ENCODE measurements at regions not wholly inside any gene's neighbourhood (a gene's known extent, or its start where the extent isn't known, plus 50 kb on each side); places are given as distances from the start of the nearest gene placed in this dataset.

DNA sequence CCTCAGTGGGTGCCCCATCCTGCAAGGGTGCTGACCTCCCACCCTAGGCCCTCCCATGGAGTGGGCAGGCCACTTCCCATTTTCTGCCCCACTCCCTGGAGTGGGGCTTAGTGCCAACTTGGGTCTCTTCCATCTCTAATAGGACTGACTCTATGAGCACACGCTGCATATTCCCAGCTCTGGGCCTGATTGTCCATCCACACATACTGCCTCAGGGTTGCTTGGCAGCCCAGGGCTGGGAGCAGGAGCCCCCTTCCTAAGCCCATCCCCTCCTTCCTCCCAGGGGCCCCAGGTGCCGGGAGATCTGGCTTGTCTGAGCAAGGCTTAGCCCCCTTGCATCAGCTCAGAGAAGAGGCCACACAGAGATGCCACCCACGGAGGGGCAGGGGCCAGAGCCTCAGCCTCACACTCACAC is 55.1 kb downstream of the PJA1 start:
- H3K27me3 ChIP-seq (ENCODE audit: insufficient read depth, low read length): no peaks in the 10 kb centered on the region
- H3K9ac ChIP-seq (ENCODE audit: low read depth, low read length): no peak overlapping the region
- peaks cover 15% of the 10 kb centered on the region; the same call in 1 of the 2 replicates for H3K4me1 ChIP-seq (ENCODE audit: insufficient read depth, low read length)
- no peak overlapping the region for H3K27ac ChIP-seq (ENCODE audit: low read length)
- H3K9me3 ChIP-seq (ENCODE audit: insufficient read depth, low read depth, low read length): no peaks in the 10 kb centered on the region
- no peaks in the 10 kb centered on the region for H3K36me3 ChIP-seq (ENCODE audit: insufficient read depth, low read depth, low read length)
- no peak overlapping the region for H3K4me3 ChIP-seq (ENCODE audit: low read length)

DNA sequence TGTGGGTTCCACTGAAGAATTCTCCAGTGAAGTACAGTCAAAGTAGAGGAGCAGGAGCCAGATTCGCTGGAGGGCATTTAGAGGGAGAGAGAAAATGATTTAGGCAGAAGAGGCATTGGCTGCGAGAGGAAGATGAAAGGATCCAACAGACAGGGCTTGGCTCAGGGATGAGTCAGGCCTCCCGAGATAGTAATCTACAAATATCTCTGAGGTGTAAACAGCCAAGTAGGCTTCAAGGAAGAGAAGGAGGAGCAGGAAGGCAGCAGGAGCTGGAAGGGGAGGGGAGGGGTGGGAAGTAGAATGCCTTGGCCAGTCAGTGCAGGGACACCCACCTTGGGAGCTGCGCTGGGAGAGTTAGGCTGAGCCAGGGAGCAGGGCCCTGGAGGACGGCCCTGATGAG is 55.5 kb downstream of the PJA1 start:
- Histone ChIP-seq H3K4me3 (ENCODE audit: low read length) (no peak overlapping the region), H3K9me3 (ENCODE audit: insufficient read depth, low read depth, low read length) (no peaks in the 10 kb centered on the region), H3K27ac (ENCODE audit: low read length) (no peak overlapping the region), H3K9ac (ENCODE audit: low read depth, low read length) (no peak overlapping the region), H3K4me1 (ENCODE audit: insufficient read depth, low read length) (peaks cover 15% of the 10 kb centered on the region; the same call in 1 of the 2 replicates), H3K36me3 (ENCODE audit: insufficient read depth, low read depth, low read length) (no peaks in the 10 kb centered on the region), H3K27me3 (ENCODE audit: insufficient read depth, low read length) (no peaks in the 10 kb centered on the region)

DNA sequence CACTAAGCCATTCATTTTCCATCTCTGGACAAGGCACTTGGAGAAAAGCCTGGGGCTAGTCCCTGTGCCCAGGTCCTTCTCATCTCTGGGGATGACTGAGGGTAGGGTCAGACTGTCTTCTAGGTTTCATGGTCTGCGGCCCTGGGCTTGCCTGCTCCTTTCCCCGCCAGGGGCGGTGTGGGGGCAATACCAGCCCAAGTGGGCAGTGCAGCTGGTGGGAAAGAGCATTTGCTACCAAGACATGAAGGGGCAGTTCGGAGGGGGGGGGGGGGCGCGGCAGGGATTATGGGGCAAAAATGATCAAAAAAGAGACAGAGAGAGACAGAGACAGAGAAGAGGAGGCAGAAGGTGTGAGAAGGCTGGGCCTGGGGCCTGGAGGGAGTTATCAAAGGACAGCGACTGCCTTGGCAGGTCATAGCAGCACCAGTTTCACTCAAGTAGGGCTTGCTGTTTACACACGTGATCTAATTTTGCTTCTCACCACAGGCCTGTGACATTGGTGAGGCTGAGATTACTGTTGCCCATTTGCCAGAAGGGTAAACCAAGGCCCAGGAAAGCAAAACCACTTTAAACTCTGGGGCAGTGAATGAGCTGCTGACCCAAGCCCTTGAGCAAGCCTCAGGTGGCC is 56.1 kb downstream of the PJA1 start:
- no peak overlapping the region for H3K4me3 ChIP-seq (ENCODE audit: low read length)
- H3K36me3 ChIP-seq (ENCODE audit: insufficient read depth, low read depth, low read length): no peaks in the 10 kb centered on the region
- no peaks in the 10 kb centered on the region for H3K27me3 ChIP-seq (ENCODE audit: insufficient read depth, low read length)
- H3K27ac ChIP-seq (ENCODE audit: low read length): no peak overlapping the region
- H3K9me3 ChIP-seq (ENCODE audit: insufficient read depth, low read depth, low read length): no peaks in the 10 kb centered on the region
- no peak overlapping the region for H3K9ac ChIP-seq (ENCODE audit: low read depth, low read length)
- peaks cover 15% of the 10 kb centered on the region; the same call in 1 of the 2 replicates for H3K4me1 ChIP-seq (ENCODE audit: insufficient read depth, low read length)

DNA sequence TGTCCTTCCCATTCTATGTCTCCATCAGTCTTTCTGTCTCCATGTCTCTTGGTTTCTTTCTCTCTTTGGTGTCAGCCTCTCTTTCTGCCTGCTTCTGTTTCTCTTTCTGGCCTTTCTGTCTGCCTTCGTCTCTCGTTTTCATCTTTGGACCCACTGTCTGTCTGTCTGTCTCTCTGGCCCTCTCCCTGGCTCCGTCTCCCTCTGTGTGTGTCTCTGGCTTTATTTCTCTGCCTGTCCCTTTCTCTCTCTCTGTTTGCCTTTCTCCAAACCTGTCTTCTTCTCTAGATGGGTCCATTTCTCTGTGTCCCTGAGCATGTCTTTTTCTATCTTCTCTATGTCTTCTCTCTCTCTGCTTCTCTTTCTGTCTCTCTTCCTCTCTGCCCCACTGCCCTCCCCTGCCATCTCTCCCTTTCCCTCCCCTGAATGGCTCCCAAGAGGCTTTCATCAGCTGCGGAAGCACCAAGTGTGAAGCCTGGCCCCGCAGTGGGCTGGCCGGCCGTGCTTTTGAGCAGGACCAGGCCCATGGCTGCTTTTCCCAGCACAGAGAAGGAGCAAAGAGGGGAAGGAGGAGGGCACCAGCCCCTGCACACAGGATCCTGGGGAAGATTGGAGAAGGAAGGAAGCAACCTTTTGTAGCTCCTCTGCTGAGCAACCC is 57.4 kb downstream of the PJA1 start:
- H3K4me3 ChIP-seq (ENCODE audit: low read length): no peak overlapping the region
- H3K9me3 ChIP-seq (ENCODE audit: insufficient read depth, low read depth, low read length): no peaks in the 10 kb centered on the region
- H3K4me1 ChIP-seq (ENCODE audit: insufficient read depth, low read length): peaks cover 15% of the 10 kb centered on the region; the same call in 1 of the 2 replicates
- H3K27ac ChIP-seq (ENCODE audit: low read length): no peak overlapping the region
- H3K9ac ChIP-seq (ENCODE audit: low read depth, low read length): no peak overlapping the region
- H3K27me3 ChIP-seq (ENCODE audit: insufficient read depth, low read length): no peaks in the 10 kb centered on the region
- no peaks in the 10 kb centered on the region for H3K36me3 ChIP-seq (ENCODE audit: insufficient read depth, low read depth, low read length)

DNA sequence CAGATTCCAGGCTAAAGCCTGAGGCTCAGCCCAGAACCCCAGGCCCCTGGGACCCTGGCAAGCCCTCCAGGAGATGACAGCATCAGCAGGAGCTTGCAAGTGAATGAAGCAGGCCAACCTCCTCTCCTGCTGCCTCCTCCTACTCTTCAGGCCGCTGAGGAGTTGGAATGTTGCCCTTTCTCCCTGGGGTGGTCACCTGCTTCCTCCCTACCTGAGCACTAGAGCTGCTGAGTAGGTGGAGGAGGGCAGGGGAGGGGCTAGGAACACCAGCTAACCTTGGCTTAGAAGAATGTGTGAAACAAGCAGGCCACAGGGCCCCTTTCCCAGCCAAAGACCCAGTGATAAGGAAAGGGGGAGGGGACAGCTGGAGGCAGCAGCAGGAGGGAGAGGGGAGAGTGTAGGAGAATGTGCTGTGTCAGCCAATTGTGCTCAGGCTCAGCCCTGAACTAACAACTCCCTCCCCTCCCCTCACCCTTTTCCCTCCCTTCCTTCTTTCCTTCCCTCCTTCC is 58.0 kb downstream of the PJA1 start:
- Histone ChIP-seq H3K36me3 (ENCODE audit: insufficient read depth, low read depth, low read length) (no peaks in the 10 kb centered on the region), H3K27ac (ENCODE audit: low read length) (no peak overlapping the region), H3K4me3 (ENCODE audit: low read length) (no peak overlapping the region), H3K27me3 (ENCODE audit: insufficient read depth, low read length) (no peaks in the 10 kb centered on the region), H3K9ac (ENCODE audit: low read depth, low read length) (no peak overlapping the region), H3K9me3 (ENCODE audit: insufficient read depth, low read depth, low read length) (no peaks in the 10 kb centered on the region), H3K4me1 (ENCODE audit: insufficient read depth, low read length) (peaks cover 15% of the 10 kb centered on the region; the same call in 1 of the 2 replicates)

DNA sequence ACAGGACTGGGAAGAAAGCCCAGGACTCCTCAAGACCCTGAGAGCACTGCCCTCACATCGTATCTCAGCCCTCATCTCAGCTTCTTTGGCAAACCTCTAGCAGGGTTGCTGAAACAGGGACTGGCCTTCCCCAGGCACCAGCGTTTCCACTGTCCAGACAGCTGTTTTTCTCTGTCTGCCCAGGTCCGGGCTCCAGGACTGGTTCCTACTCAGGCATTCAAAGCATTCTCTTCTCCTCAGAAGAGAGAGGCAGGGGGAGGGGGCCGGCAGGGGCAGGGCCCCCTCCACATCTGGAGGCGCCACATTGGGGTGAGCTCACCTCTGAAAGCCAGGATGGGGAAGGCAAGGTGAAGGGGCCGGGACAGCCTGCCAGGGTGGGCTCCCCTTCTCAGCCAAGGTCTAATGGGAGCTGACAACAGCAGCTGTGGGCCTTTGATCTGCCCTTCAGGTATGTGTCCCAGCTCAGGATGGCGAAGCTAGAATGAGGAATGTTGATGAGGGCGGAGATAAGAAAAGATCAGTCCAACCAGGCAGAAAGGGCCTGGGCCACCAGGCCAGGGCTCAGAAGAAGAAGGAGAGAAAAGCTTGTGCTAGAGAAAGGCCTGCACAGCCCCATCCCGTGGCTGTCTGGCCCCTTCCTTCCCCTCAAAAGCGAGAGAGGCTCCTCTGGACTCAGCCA is 60.4 kb downstream of the PJA1 start:
- H3K36me3 ChIP-seq (ENCODE audit: insufficient read depth, low read depth, low read length): no peaks in the 10 kb centered on the region
- peaks cover 13% of the 10 kb centered on the region; the same call in 1 of the 2 replicates for H3K4me1 ChIP-seq (ENCODE audit: insufficient read depth, low read length)
- H3K27ac ChIP-seq (ENCODE audit: low read length): no peak overlapping the region
- no peak overlapping the region for H3K4me3 ChIP-seq (ENCODE audit: low read length)
- H3K9me3 ChIP-seq (ENCODE audit: insufficient read depth, low read depth, low read length): no peaks in the 10 kb centered on the region
- H3K9ac ChIP-seq (ENCODE audit: low read depth, low read length): no peak overlapping the region
- no peaks in the 10 kb centered on the region for H3K27me3 ChIP-seq (ENCODE audit: insufficient read depth, low read length)

DNA sequence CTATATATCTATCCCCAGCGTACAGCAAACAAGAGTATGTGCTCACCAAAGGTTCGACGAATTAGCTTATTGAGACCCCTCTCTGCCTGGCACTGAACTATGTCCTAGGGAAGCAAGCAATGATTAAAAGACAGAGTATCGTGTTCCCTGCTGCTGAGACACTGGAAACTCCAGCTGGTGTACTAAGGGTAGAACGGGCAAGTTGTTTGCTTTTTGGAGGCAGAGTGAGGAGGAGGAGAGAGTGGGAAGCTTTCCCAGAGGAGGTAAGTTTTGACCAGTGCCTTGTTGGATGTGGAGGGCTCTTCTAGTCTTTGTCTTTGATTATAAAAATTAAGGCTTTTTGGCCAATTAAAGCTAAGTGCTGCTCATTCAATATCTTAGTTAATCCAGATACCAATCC is 61.7 kb downstream of the PJA1 start:
- no peaks in the 10 kb centered on the region for H3K36me3 ChIP-seq (ENCODE audit: insufficient read depth, low read depth, low read length)
- no peak overlapping the region for H3K4me3 ChIP-seq (ENCODE audit: low read length)
- no peaks in the 10 kb centered on the region for H3K9me3 ChIP-seq (ENCODE audit: insufficient read depth, low read depth, low read length)
- H3K4me1 ChIP-seq (ENCODE audit: insufficient read depth, low read length): peaks cover 13% of the 10 kb centered on the region; the same call in 1 of the 2 replicates
- H3K27ac ChIP-seq (ENCODE audit: low read length): no peak overlapping the region
- H3K27me3 ChIP-seq (ENCODE audit: insufficient read depth, low read length): no peaks in the 10 kb centered on the region
- no peak overlapping the region for H3K9ac ChIP-seq (ENCODE audit: low read depth, low read length)

DNA sequence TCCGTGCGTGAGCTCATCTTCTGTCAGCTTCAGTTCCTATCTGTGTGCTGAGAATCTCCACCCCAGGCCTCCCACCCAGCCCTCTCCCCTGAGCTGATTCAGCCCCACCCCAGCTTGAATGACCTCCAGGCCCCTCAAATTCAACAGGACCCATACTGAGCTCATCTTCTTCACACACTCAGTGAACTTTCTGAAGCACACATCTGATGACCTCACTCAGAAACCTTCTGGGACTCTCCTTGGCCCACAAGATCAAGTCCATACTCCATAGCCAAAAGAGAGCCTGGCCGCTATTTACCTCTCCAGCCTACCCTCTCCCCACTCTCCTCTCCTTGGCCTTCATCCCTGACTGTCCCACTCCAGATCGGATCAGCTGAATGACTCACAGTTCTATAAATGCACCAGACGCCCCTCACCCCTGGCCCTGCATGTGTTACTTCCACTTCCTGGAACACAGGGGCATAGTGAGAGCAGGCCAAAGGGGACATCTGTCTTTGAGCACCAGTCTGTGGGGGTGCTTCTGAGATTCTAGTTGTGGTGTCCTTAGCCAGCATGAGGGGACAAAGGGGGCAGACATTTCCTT is 62.5 kb downstream of the PJA1 start:
- Histone ChIP-seq H3K27me3 (ENCODE audit: insufficient read depth, low read length) (no peaks in the 10 kb centered on the region), H3K4me3 (ENCODE audit: low read length) (no peak overlapping the region), H3K9me3 (ENCODE audit: insufficient read depth, low read depth, low read length) (no peaks in the 10 kb centered on the region), H3K4me1 (ENCODE audit: insufficient read depth, low read length) (peaks cover 10% of the 10 kb centered on the region; the same call in 1 of the 2 replicates), H3K36me3 (ENCODE audit: insufficient read depth, low read depth, low read length) (no peaks in the 10 kb centered on the region), H3K9ac (ENCODE audit: low read depth, low read length) (no peak overlapping the region), H3K27ac (ENCODE audit: low read length) (no peak overlapping the region)

DNA sequence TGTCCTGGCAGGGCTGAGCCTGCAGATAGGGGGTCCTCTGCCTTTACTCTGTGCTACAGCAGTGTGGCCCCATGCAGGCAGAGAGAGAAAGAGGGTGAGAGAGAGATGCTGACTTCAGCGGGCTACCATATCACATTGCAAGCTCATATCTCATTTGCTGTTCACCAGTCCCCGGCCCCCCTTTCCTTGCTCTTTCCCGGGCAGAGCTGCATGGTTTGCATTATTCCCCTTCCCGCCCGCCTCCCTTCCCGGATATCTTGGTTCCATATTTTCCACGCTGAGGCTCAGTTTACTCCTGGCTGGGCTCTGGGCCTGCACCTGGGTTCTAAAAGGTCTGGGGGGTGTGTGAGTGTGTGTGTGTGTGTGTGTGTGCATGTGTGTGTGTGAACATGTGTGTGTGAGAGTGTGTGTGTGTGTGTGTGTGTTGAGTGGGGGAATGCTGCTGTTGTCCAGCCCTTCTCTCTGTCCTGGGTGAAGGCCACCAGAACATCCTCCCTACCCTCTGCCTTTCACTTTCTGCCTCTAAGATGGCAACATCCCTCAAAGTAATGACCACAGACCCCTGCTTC is 63.5 kb downstream of the PJA1 start:
- no peak overlapping the region for H3K4me3 ChIP-seq (ENCODE audit: low read length)
- no peak overlapping the region for H3K27ac ChIP-seq (ENCODE audit: low read length)
- no peaks in the 10 kb centered on the region for H3K36me3 ChIP-seq (ENCODE audit: insufficient read depth, low read depth, low read length)
- H3K27me3 ChIP-seq (ENCODE audit: insufficient read depth, low read length): no peaks in the 10 kb centered on the region
- H3K9ac ChIP-seq (ENCODE audit: low read depth, low read length): no peak overlapping the region
- no peaks in the 10 kb centered on the region for H3K9me3 ChIP-seq (ENCODE audit: insufficient read depth, low read depth, low read length)
- H3K4me1 ChIP-seq (ENCODE audit: insufficient read depth, low read length): peaks cover 3% of the 10 kb centered on the region; the same call in 1 of the 2 replicates

DNA sequence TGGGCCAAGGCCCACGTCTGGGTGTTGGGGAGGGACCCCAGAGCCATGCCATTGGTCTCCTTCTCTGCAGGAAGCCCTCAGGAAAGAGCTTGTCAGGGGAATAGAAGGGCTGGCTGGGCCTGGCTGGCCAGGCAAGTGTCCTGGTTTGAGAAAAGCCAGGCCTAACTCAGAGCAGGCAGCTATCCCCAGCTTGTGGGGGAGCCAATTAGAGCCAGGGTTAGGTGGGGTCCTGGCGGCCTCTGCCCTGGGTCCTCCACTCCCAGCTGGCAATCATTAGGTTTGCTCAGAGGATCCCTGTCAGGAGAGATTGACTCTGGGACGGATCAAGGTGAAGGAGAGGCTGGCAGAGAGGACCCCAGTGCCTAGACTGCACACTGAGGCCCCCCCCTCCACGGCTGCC is 64.8 kb downstream of the PJA1 start:
- Histone ChIP-seq H3K9me3 (ENCODE audit: insufficient read depth, low read depth, low read length) (no peaks in the 10 kb centered on the region), H3K4me1 (ENCODE audit: insufficient read depth, low read length) (no peaks in the 10 kb centered on the region), H3K4me3 (ENCODE audit: low read length) (no peak overlapping the region), H3K27me3 (ENCODE audit: insufficient read depth, low read length) (no peaks in the 10 kb centered on the region), H3K9ac (ENCODE audit: low read depth, low read length) (no peak overlapping the region), H3K27ac (ENCODE audit: low read length) (no peak overlapping the region), H3K36me3 (ENCODE audit: insufficient read depth, low read depth, low read length) (no peaks in the 10 kb centered on the region)

DNA sequence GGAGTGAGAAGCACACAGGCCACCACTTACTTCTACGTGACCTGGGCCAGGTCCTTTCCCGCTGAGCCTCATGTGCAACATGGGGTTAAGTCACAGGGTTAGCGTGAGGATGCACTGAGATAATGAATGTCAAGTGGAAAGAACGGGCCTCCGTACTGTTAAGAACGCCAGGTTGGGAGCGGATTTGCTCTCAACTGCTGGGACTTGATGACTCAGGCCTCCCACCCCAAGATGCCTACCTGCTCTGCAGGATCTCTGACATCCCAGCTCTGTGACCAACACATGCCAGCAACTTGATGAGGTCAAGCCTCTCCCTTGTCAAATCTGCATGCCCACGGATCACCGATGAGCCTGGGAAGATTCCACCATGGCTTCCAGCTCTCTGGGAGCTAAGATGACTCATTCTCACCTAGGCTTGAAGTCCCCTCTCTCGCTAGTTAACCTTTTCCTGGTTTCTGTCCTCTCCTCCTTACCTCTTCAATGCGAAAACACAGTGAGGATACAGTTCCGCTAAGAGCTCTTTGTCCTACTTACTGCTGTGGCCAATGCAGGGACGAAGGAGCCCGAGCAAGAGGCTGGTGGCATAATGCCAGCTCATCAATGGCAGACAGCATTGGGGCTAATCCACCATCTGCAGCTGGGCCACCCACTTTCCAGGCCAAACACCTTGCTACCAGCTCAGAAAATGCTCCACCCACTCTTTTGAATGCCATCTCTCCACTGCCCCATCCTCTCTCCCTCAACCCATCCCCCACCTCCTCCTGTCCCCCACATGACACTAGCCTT is 67.6 kb downstream of the PJA1 start:
- H3K9ac ChIP-seq (ENCODE audit: low read depth, low read length): no peak overlapping the region

More for the DNA sequence above, 67.6 kb downstream of the PJA1 start:
- Histone ChIP-seq H3K4me3 (ENCODE audit: low read length) (no peak overlapping the region), H3K9me3 (ENCODE audit: insufficient read depth, low read depth, low read length) (no peaks in the 10 kb centered on the region), H3K4me1 (ENCODE audit: insufficient read depth, low read length) (no peaks in the 10 kb centered on the region), H3K36me3 (ENCODE audit: insufficient read depth, low read depth, low read length) (no peaks in the 10 kb centered on the region), H3K27me3 (ENCODE audit: insufficient read depth, low read length) (no peaks in the 10 kb centered on the region), H3K27ac (ENCODE audit: low read length) (no peak overlapping the region)
